Suprapubic skin (tissue), 2 donors: ENCODE measurements at regions not wholly inside any gene's neighbourhood (a gene's known extent, or its start where the extent isn't known, plus 50 kb on each side); places are given as distances from the start of the nearest gene placed in this dataset.

Experiments used
- EP300 ChIP-seq: sonication (generic); formaldehyde crosslinking; IDR thresholded peaks from one replicate; pipeline ENCODE4 v1.6.1; 2017; ENCODE audit warnings: antibody characterized with exemption
- POLR2A ChIP-seq, 2 donors: fragments of 450-650 bp; IDR thresholded peaks; one replicate each; pipeline ENCODE4 v1.6.1; 2017; ENCODE audit warnings: antibody characterized with exemption in 2 of 2, mild to moderate bottlenecking in 2 of 2, moderate library complexity in 2 of 2

DNA sequence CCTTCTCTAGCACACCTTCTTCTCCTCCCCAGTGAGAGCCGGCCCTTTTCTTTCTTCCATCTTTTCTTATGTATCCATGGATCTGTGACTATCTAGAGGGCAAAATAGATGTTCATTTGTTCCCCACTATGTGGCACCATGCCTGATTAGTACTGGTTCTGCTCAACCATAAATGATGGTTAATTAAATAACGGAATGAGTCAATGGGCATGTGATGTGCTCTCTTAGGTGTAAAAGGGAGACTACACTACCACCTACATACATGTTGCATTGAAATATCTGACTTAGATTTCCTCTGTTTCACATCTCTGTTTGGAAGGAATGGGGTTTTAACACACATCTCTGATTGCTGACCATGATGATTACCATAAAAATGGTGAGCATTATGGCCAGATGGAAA is 116.5 kb downstream of the BTG1 start:
- no peak for TF ChIP-seq EP300
- TF ChIP-seq POLR2A (IDR thresholded peaks at IDR 0.05) = no peak
